ENCODE measurements at regions not wholly inside any gene's neighbourhood (a gene's known extent, or its start where the extent isn't known, plus 50 kb on each side); places are given as distances from the start of the nearest gene placed in this dataset.

DNA sequence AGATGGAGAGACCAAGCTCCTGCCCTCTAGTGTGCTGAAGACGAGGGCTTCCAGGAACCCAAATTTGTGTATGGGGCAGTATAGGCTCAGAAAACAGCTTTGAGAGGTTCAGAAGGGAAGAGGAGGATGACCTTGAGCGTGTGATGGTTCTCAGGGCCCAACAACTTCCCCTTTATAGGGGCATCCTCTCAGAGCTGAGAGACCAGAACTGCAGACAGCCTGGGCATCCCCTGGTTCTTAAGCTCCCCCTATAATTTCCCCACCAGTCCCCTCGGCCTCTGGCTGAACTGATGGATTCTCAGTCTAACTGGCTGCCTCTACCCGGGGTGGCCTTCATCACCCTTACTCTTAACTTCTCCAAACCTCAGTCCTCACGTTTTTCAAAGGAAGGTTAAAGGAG, 167.5 kb downstream of the URI1 start:
- Histone ChIP-seq H3K4me3 (ENCODE audit: low read depth in 2 of 2, low read length in 1 of 2) (no peak overlapping the region), H3K27me3 (ENCODE audit: insufficient read depth) (no peaks in the 10 kb centered on the region), H2AFZ (ENCODE audit: low read depth) (no peak overlapping the region), H3K4me1 (ENCODE audit: control insufficient read depth in 1 of 2, insufficient read depth in 2 of 2, low read depth in 1 of 2, low read length in 1 of 2) (peaks cover 0 to 16% of the 10 kb centered on the region in 2 experiments; a peak in 2 of 4 replicates), H3K9me2 (no peaks in the 10 kb centered on the region), H3K4me2 (no peak overlapping the region), H3K36me3 (replicated peaks in 1 of 2; ENCODE audit: control insufficient read depth in 1 of 2, insufficient read depth in 2 of 2, low read length in 1 of 2) (no peaks in the 10 kb centered on the region), H3K9me3 (no peaks in the 10 kb centered on the region), H3K79me2 (ENCODE audit: insufficient read depth) (no peaks in the 10 kb centered on the region), H3F3A (replicated peaks; ENCODE audit: insufficient read depth) (no peaks in the 10 kb centered on the region), H4K20me1 (ENCODE audit: insufficient read depth) (no peaks in the 10 kb centered on the region), H3K27ac (ENCODE audit: low read depth in 2 of 2, low read length in 1 of 2) (no peak overlapping the region), H3K9ac (no peak overlapping the region)
- ChIA-PET CTCF (no interaction called here), POLR2A (no interaction called here)
- no peak for DNase-seq
- TF ChIP-seq NFIC (IDR thresholded peaks at IDR 0.05; ENCODE audit: borderline replicate concordance): no peak
- TF ChIP-seq RXRA (IDR thresholded peaks at IDR 0.05; ENCODE audit: borderline replicate concordance, low read depth): no peak
- TF ChIP-seq SMC3 (IDR thresholded peaks at IDR 0.05; ENCODE audit: low read depth, low read length): no peak
- no peak for TF ChIP-seq GABPA (IDR thresholded peaks at IDR 0.05; ENCODE audit: low read depth)
- TF ChIP-seq, protein P1, sequence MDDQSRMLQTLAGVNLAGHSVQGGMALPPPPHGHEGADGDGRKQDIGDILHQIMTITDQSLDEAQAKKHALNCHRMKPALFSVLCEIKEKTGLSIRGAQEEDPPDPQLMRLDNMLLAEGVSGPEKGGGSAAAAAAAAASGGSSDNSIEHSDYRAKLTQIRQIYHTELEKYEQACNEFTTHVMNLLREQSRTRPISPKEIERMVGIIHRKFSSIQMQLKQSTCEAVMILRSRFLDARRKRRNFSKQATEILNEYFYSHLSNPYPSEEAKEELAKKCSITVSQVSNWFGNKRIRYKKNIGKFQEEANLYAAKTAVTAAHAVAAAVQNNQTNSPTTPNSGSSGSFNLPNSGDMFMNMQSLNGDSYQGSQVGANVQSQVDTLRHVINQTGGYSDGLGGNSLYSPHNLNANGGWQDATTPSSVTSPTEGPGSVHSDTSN (IDR thresholded peaks at IDR 0.05): no peak
- TF ChIP-seq GATA2 (CRISPR knock-in tag; IDR thresholded peaks at IDR 0.05): no peak
- TF ChIP-seq POLR2AphosphoS5 (IDR thresholded peaks at IDR 0.05; ENCODE audit: low read depth, low read length): no peak
- TF ChIP-seq SIN3A (IDR thresholded peaks at IDR 0.05; ENCODE audit: borderline replicate concordance, low read depth, low read length): no peak
- TF ChIP-seq ELF1 (IDR thresholded peaks at IDR 0.05): no peak
- TF ChIP-seq, protein P2, sequence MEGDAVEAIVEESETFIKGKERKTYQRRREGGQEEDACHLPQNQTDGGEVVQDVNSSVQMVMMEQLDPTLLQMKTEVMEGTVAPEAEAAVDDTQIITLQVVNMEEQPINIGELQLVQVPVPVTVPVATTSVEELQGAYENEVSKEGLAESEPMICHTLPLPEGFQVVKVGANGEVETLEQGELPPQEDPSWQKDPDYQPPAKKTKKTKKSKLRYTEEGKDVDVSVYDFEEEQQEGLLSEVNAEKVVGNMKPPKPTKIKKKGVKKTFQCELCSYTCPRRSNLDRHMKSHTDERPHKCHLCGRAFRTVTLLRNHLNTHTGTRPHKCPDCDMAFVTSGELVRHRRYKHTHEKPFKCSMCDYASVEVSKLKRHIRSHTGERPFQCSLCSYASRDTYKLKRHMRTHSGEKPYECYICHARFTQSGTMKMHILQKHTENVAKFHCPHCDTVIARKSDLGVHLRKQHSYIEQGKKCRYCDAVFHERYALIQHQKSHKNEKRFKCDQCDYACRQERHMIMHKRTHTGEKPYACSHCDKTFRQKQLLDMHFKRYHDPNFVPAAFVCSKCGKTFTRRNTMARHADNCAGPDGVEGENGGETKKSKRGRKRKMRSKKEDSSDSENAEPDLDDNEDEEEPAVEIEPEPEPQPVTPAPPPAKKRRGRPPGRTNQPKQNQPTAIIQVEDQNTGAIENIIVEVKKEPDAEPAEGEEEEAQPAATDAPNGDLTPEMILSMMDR (IDR thresholded peaks at IDR 0.05): no peak
- TF ChIP-seq MEF2A (IDR thresholded peaks at IDR 0.05; ENCODE audit: borderline replicate concordance, low read depth): no peak
- TF ChIP-seq YY1 (IDR thresholded peaks at IDR 0.05; ENCODE audit: low read depth): no peak
- no peak for TF ChIP-seq TCF12 (IDR thresholded peaks at IDR 0.05)
- no peak for TF ChIP-seq FOXJ3 (CRISPR knock-in tag; IDR thresholded peaks at IDR 0.05)
- TF ChIP-seq RAD21 (IDR thresholded peaks at IDR 0.05; ENCODE audit: low read length): no peak
- TF ChIP-seq TEAD4 (IDR thresholded peaks at IDR 0.05; ENCODE audit: borderline replicate concordance, insufficient read depth): no peak
- TF ChIP-seq, protein P3, sequence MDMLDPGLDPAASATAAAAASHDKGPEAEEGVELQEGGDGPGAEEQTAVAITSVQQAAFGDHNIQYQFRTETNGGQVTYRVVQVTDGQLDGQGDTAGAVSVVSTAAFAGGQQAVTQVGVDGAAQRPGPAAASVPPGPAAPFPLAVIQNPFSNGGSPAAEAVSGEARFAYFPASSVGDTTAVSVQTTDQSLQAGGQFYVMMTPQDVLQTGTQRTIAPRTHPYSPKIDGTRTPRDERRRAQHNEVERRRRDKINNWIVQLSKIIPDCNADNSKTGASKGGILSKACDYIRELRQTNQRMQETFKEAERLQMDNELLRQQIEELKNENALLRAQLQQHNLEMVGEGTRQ (IDR thresholded peaks at IDR 0.05; ENCODE audit: borderline replicate concordance, low read depth, low read length): no peak
- TF ChIP-seq NRF1 (IDR thresholded peaks at IDR 0.05; ENCODE audit: low read depth, low read length): no peak
- WGBS (ENCODE audit: low lambda C conversion rate): 13% methylated on average over 5 of the region's 5 CpGs

Measured in SK-N-SH (cell line).